Psoas muscle (tissue), 7 donors: ENCODE measurements at regions not wholly inside any gene's neighbourhood (a gene's known extent, or its start where the extent isn't known, plus 50 kb on each side); places are given as distances from the start of the nearest gene placed in this dataset.

Experiments used
- ATAC-seq, 4 donors: fragments of 200-7000 bp; cut with Tn5 transposase; one replicate each; pipeline ENCODE4 v1.9.1; 2020; ENCODE audit warnings: moderate library complexity in 3 of 4, mild to moderate bottlenecking in 2 of 4
- DNase-seq, 2 donors: peaks; one replicate each; pipeline ENCODE4 v3.0.0-alpha.2; 2020
- H3K27ac ChIP-seq: fragments of 200-600 bp; one replicate; pipeline ENCODE4 v1.8.0; 2022
- H3K27me3 ChIP-seq, 3 donors: fragments of 200-600 bp in 1 of 3; one replicate each; pipeline versions ENCODE4 v1.6.1 to v1.8.0; 2013 to 2022; ENCODE audit warnings: low read length in 2 of 3, mild to moderate bottlenecking in 2 of 3, moderate library complexity in 1 of 3; ENCODE audit not compliant: insufficient read depth in 3 of 3
- H3K36me3 ChIP-seq, 2 donors: fragments of 200-600 bp in 1 of 2; one replicate each; pipeline versions ENCODE4 v1.6.1 to v1.8.0; 2013 to 2022; ENCODE audit warnings: low read depth in 1 of 2, mild to moderate bottlenecking in 1 of 2, moderate library complexity in 1 of 2; ENCODE audit not compliant: insufficient read depth in 1 of 2
- H3K4me1 ChIP-seq: fragments of 200-600 bp; one replicate; pipeline ENCODE4 v1.8.0; 2022
- H3K4me3 ChIP-seq: fragments of 200-600 bp; one replicate; pipeline ENCODE4 v1.8.0; 2022; ENCODE audit warnings: mild to moderate bottlenecking
- H3K9me3 ChIP-seq: fragments of 200-600 bp; one replicate; pipeline ENCODE4 v1.8.0; 2022
- CTCF ChIP-seq: fragments of 200-600 bp; IDR thresholded peaks from one replicate; pipeline ENCODE4 v1.8.0; 2022; ENCODE audit warnings: antibody characterized with exemption
- WGBS, 3 donors: extraction: QIAGEN DNeasy Blood & Tissue Kit; methylation state at CpG; one replicate each; pipeline versions ENCODE4 v1.1.6 to v1.1.7; 2013; 5-methylcytosine and 5-hydroxymethylcytosine counted together
- intact Hi-C, 2 donors: fragments of 100-400 bp; cut with DNase I; formaldehyde crosslinking; loops; one replicate each; pipeline versions ENCODE4 v1.11.0 to v1.14.2; 2022
- donor health status: healthy with polysubstance abuse.
- donor health status: DM: no; HTN: no; CAD: no; lungs with moderate emphysema.
- donor health status: Bipolar disorder and iron deficiency.
- donor health status: healthy.
- donor health status: DM: yes; HTN: yes; CAD: no.
- donor health status: DM: no; HTN: no; CAD: no.
- donor health status: DM: yes; HTN: yes; CAD: no.

- Histone ChIP-seq H3K27ac (no peak overlapping the region), H3K27me3 (peaks cover 0 to 2% (median 0%) of the 10 kb centered on the region in 3 donors), H3K4me3 (no peak overlapping the region), H3K4me1 (no peaks in the 10 kb centered on the region), H3K36me3 (no peaks in the 10 kb centered on the region), H3K9me3 (no peaks in the 10 kb centered on the region)
- 78 to 86% (median 79%) methylated on average over 2 of the region's 2 CpGs for WGBS, 3 donors
- ATAC-seq (no peak), DNase-seq (no peak)
- no peak for TF ChIP-seq CTCF
- intact Hi-C loops, result no loop called here
These were observed 268.7 kb downstream of the DOK5 start for GRCh38 chr20:54744097-54744496.

DNA sequence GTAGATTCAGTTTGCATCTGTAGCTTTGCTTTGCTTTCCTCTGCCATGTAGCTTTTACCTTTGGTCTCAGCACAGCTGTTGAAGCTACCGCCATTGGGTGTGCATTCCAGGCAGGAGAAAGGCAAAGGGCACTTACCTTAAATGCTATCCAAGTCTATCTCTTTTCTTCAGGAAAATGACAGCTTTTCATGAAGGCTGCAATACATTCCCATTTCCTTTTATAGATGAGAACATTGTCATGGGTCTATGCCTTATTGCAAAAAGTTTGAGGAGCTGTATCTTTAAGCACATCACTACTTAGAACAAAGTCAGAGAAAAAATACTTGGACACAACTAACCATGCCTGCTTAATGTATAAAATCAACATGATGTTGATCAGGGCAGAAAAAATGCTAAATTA is 266.8 kb downstream of the DOK5 start:
- peaks cover 0 to 2% (median 0%) of the 10 kb centered on the region in 3 donors for H3K27me3 ChIP-seq
- ATAC-seq (no peak), DNase-seq (no peak)
- H3K4me3 ChIP-seq, result no peak overlapping the region
- intact Hi-C loops, result no loop called here
- no peaks in the 10 kb centered on the region for H3K36me3 ChIP-seq
- 69 to 95% (median 84%) methylated on average over 1 of the region's 1 CpG for WGBS, 3 donors
- no peak overlapping the region for H3K27ac ChIP-seq
- H3K4me1 ChIP-seq, result no peaks in the 10 kb centered on the region
- no peak for TF ChIP-seq CTCF
- H3K9me3 ChIP-seq, result no peaks in the 10 kb centered on the region

DNA sequence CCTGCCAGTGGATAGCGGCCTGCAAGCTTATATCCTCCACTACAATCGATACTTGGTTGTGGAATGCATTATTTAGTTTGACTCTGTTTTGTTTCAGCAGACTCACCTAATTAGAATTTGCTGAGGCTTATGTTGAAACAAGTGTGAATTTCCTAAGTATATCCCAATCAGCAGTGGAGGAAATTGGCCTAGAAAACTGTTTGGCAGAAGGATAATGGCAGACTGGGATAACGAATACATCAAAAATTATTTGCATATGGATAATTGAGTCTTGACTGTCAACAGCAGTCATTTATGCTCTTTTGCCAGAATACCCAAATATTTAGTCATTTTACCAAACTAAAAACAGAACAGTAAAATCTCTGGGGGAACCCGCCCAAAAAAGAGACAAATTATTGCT is 261.0 kb downstream of the DOK5 start:
- no peaks in the 10 kb centered on the region for H3K36me3 ChIP-seq
- no peak overlapping the region for H3K27ac ChIP-seq
- H3K4me3 ChIP-seq, result no peak overlapping the region
- DNase-seq (no peak), ATAC-seq (no peak)
- H3K27me3 ChIP-seq, result no peaks in the 10 kb centered on the region
- TF ChIP-seq CTCF, result no peak
- intact Hi-C loops, result no loop called here
- WGBS, 3 donors, result 88 to 90% (median 89%) methylated on average over 4 of the region's 4 CpGs
- no peaks in the 10 kb centered on the region for H3K4me1 ChIP-seq
- H3K9me3 ChIP-seq, result no peaks in the 10 kb centered on the region

DNA sequence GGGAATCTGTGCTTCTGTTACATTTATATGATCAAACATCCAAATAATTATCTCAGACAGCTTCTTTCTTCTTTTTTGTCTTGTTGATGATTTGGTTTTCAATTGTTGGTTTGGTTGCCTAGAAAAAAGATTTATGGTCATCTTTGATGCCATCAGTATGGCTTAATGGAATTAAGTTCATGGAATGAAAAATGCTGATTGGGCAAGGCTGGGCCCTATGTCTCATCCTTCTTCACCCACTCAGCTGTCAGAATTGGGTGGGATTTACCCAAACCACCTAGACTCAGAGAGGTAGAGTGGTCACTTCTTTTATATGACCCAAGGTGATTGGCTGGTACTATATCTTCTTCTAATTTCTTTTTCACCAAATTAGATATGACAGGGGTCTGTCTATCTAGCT is 258.3 kb downstream of the DOK5 start:
- intact Hi-C loops, result no loop called here
- no peak for ATAC-seq
- no peak for TF ChIP-seq CTCF
- no peaks in the 10 kb centered on the region for H3K9me3 ChIP-seq
- no peak for DNase-seq
- H3K36me3 ChIP-seq, result no peaks in the 10 kb centered on the region
- no peak overlapping the region for H3K4me3 ChIP-seq
- H3K27ac ChIP-seq, result no peak overlapping the region
- H3K4me1 ChIP-seq, result no peaks in the 10 kb centered on the region
- no peaks in the 10 kb centered on the region for H3K27me3 ChIP-seq

- 79 to 81% (median 81%) methylated on average over 4 of the region's 4 CpGs for WGBS, 3 donors
- intact Hi-C loops, result no loop called here
These were observed 252.1 kb downstream of the DOK5 start for GRCh38 chr20:54727490-54727889.

More at GRCh38 chr20:54727490-54727889, 252.1 kb downstream of the DOK5 start:
- no peak overlapping the region for H3K4me3 ChIP-seq
- no peak overlapping the region for H3K27ac ChIP-seq
- ATAC-seq, result no peak
- no peaks in the 10 kb centered on the region for H3K9me3 ChIP-seq
- H3K4me1 ChIP-seq, result no peaks in the 10 kb centered on the region
- no peak for DNase-seq
- no peaks in the 10 kb centered on the region for H3K27me3 ChIP-seq
- H3K36me3 ChIP-seq, result no peaks in the 10 kb centered on the region
- no peak for TF ChIP-seq CTCF
